Activated naive CD4-positive, alpha-beta T cell treated with anti-CD3 and anti-CD28 coated beads for 36 hours (primary cell): ENCODE measurements at regions not wholly inside any gene's neighbourhood (a gene's known extent, or its start where the extent isn't known, plus 50 kb on each side); places are given as distances from the start of the nearest gene placed in this dataset.
"Not testable (repeated sequence)": the region's sequence is repeated elsewhere in the genome, so short reads cannot be mapped to it uniquely, and the experiment has no call there.

ENCODE experiments used
- CTCF ChIA-PET: fragments of 350-600 bp; sonication (Branson Sonifier 250); formaldehyde crosslinking; loops from one replicate; lab custom pipeline; 2021; ENCODE audit warnings: antibody characterized with exemption; lab: Charles Lee
- DNase-seq: peaks from one replicate; pipeline ENCODE4 v3.0.0-alpha.2; 2020
- H3K27ac Mint-ChIP-seq: one replicate; pipeline ENCODE4 v1.8.0; 2021; ENCODE audit warnings: mild to moderate bottlenecking, mixed read lengths
- H3K27me3 Mint-ChIP-seq: one replicate; pipeline ENCODE4 v1.8.0; 2021; ENCODE audit warnings: low read depth, mixed read lengths
- H3K36me3 Mint-ChIP-seq: one replicate; pipeline ENCODE4 v1.8.0; 2021; ENCODE audit warnings: low read depth, mixed read lengths
- H3K4me1 Mint-ChIP-seq: one replicate; pipeline ENCODE4 v1.8.0; 2021; ENCODE audit warnings: low read depth, mixed read lengths
- H3K4me3 Mint-ChIP-seq: one replicate; pipeline ENCODE4 v1.8.0; 2021; ENCODE audit warnings: mild to moderate bottlenecking, moderate library complexity, mixed read lengths
- H3K9me3 Mint-ChIP-seq: one replicate; pipeline ENCODE4 v1.8.0; 2021; ENCODE audit warnings: mixed read lengths
- intact Hi-C: fragments of 100-400 bp; cut with micrococcal nuclease; formaldehyde crosslinking; loops from one replicate; pipeline ENCODE4 v1.15.1; 2023

DNA sequence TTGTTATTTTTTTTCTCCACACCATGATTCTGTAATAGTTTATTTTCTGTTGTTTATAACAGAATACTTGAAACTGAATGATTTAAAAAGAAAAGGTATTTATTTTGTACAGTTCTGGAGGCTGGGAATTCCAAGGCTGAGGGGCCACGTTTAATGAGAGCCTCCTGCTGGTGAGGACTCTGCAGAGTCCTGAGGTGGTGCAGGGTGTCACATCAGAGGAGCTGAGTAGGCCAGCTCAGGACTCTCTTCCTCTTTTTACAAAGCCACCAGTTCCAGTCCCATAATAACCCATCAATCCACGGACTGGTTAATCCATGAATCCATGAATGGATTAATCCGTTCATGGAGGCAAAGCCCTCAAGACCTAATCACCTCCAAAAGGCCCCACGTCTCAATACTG lies 71.6 kb downstream of the TFAP2A start:
- intact Hi-C loops, result no loop called here
- no peak overlapping the region for H3K27ac Mint-ChIP-seq
- no peaks in the 10 kb centered on the region for H3K4me1 Mint-ChIP-seq
- H3K4me3 Mint-ChIP-seq, result no peak overlapping the region
- no peaks in the 10 kb centered on the region for H3K36me3 Mint-ChIP-seq
- DNase-seq, result no peak
- no peaks in the 10 kb centered on the region for H3K9me3 Mint-ChIP-seq
- CTCF ChIA-PET, result no interaction called here
- H3K27me3 Mint-ChIP-seq, result peaks cover 3% of the 10 kb centered on the region

DNA sequence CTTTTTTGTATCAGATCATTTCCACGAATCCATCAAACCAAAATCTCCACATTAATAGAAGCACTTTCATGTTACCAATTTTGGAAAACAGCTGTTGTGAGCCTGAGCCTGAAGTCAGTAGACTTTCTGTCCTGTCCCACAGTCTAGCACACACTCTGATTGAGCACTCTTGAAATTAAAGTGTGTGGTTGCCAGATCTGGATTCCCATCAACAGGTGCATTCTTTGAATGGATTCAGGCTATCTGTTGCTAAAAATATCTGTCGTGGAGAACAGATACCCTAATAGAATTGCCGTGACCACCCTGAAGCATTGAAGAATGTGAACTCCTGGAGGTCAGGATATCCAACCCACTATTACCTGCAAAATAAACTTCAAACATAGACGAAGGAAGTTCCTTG lies 73.3 kb downstream of the TFAP2A start:
- CTCF ChIA-PET, result no interaction called here

DNA sequence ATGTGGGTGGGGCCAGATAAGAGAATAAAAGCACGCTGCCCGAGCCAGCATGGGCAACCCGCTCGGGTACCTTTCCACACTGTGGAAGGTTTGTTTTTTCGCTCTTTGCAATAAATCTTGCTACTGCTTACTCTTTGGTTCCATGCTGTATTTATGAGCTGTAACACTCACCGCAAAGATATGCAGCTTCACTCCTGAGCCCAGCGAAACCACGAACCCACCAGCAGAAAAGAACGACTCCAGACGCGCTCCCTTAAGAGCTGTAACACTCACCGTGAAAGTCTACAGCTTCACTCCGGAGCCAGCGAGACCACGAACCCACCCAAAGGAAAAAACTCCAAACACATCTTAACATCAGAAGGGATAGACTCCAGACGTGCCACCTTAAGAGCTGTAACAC lies 76.7 kb downstream of the TFAP2A start:
- Mint-ChIP-seq H3K9me3 (no peaks in the 10 kb centered on the region), H3K27me3 (peaks cover 3% of the 10 kb centered on the region), H3K4me3 (no peak overlapping the region), H3K27ac (no peak overlapping the region), H3K36me3 (no peaks in the 10 kb centered on the region), H3K4me1 (no peaks in the 10 kb centered on the region)
- intact Hi-C loops, result no loop called here
- CTCF ChIA-PET, result no interaction called here
- no peak for DNase-seq

More for the DNA sequence above, 73.3 kb downstream of the TFAP2A start:
- Mint-ChIP-seq H3K4me1 (no peaks in the 10 kb centered on the region), H3K27me3 (peaks cover 3% of the 10 kb centered on the region), H3K9me3 (no peaks in the 10 kb centered on the region), H3K36me3 (no peaks in the 10 kb centered on the region), H3K4me3 (no peak overlapping the region), H3K27ac (no peak overlapping the region)
- intact Hi-C loops, result no loop called here
- DNase-seq, result no peak

DNA sequence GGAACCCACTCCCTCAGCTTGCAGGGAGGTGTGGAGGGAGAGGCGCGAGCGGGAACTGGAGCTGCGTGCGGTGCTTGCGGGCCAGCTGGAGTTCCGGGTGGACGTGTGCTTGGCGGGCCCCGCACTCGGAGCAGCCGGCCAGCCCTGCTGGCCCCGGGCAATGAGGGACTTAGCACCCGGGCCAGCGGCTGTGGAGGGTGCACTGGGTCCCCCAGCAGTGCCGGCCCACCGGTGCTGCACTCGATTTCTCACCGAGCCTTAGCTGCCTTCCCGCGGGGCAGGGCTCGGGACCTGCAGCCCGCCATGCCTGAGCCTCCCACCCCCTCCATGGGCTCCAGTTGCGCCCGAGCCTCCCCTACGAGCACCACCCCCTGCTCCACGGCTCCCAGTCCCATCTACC lies 77.5 kb downstream of the TFAP2A start:
- H3K4me1 Mint-ChIP-seq, H3K36me3 Mint-ChIP-seq, H3K27ac Mint-ChIP-seq, H3K4me3 Mint-ChIP-seq, DNase-seq, intact Hi-C loops, H3K27me3 Mint-ChIP-seq, CTCF ChIA-PET, H3K9me3 Mint-ChIP-seq: not testable (repeated sequence)

DNA sequence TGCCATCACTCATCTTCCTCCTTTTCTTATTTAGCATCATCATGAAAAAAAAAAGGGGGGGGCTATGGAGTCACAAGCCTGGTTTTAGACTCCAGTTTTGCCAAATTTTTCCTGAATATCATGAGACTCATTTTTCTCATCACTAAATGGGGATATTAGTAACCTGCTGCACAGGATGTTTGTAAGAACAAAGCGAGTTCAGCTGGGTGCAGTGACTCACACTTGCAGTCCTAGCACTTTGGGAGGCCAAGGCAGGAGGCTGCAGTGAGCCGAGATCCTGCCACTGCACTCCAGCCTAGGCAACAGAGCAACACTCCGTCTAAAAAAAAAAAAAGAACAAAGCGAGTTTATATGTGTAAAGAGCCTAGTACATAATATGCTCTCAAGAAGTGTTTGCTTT lies 82.8 kb downstream of the TFAP2A start:
- Mint-ChIP-seq H3K27me3 (no peaks in the 10 kb centered on the region), H3K27ac (no peak overlapping the region), H3K9me3 (no peaks in the 10 kb centered on the region), H3K4me3 (no peak overlapping the region), H3K36me3 (no peaks in the 10 kb centered on the region), H3K4me1 (no peaks in the 10 kb centered on the region)
- no peak for DNase-seq
- CTCF ChIA-PET, result no interaction called here
- intact Hi-C loops, result no loop called here

DNA sequence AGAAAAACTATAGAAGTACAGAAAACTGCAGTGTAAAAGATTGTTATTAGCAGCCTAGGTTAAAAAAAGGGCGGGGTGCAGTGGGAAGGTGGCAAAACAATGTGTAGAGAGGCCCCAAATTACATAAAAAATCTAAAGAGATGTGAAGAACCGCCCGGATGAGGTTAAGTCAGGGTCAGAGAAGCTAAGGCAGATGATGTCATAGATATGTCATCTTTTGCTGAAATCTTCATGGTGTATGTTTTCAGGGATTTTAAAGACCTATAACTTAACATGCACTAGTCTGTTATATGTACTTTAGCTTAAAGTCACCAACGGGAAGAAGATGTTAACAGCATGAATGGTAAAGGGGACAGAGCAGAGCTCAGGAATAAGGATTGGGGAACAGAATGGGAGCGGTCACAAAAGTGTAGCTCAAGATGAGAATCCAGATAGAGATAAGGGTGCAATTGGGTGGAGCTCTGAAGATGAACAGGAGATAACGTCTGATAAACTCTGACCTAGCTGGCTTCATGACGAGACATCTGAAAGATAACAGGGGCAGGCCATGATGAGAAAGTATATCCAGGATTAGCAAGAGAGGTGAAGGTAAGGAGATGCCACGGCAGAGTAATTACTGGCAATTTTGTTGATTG lies 83.4 kb downstream of the TFAP2A start:
- CTCF ChIA-PET, result interaction anchor here (0.6 kb wide), 1 partner anchor 1090 kb away, joined by 3 read pairs; no protein-coding TSS in a partner anchor

DNA sequence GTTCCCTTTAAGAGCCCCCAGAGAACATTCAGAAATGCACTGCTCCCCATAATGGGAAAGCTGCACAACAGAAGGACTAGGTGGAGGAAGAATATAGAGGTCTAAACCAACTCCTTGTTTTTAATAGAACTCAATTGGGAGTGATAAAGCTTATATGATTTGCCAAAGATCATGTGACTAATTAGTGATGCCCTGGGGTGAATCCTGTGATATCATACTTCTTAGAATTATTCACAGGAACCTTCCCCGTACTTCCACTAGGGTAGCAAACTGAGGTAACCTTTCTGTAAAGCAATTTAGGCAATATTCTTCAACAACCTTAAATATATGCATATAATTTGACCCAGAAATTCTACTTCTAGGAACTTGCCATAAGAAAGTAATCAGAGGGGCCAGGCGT lies 84.4 kb downstream of the TFAP2A start:
- no peaks in the 10 kb centered on the region for H3K9me3 Mint-ChIP-seq
- DNase-seq, result no peak
- no peaks in the 10 kb centered on the region for H3K36me3 Mint-ChIP-seq
- no peaks in the 10 kb centered on the region for H3K4me1 Mint-ChIP-seq
- H3K4me3 Mint-ChIP-seq, result no peak overlapping the region
- CTCF ChIA-PET, result no interaction called here
- no peaks in the 10 kb centered on the region for H3K27me3 Mint-ChIP-seq
- intact Hi-C loops, result no loop called here
- H3K27ac Mint-ChIP-seq, result no peak overlapping the region

More for the DNA sequence above, 83.4 kb downstream of the TFAP2A start:
- Mint-ChIP-seq H3K4me1 (no peaks in the 10 kb centered on the region), H3K27ac (no peak overlapping the region), H3K27me3 (no peaks in the 10 kb centered on the region), H3K9me3 (no peaks in the 10 kb centered on the region), H3K36me3 (no peaks in the 10 kb centered on the region), H3K4me3 (no peak overlapping the region)
- intact Hi-C loops, result no loop called here
- DNase-seq, result no peak

DNA sequence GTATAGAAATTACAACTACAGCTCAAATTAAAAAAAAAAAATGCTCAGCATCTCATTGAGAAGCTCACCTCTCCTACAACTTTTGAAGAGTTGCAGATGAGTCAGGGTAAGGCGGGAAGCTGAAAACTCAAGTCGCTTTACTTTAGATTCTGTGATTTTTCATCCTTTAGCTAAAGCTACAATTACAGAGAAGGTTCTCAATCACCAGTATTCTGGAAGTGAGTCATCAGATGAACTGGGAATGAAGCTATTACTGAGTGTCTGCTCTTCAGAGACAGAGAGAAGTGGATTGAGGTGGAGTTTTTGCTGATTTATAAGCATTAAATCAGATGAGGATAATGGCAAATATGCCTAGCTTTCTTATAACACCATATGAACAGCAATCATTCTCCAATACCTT lies 91.9 kb downstream of the TFAP2A start:
- Mint-ChIP-seq H3K27ac (no peak overlapping the region), H3K4me1 (no peaks in the 10 kb centered on the region), H3K36me3 (no peaks in the 10 kb centered on the region), H3K4me3 (no peak overlapping the region), H3K27me3 (peaks cover 3% of the 10 kb centered on the region), H3K9me3 (no peaks in the 10 kb centered on the region)
- intact Hi-C loops, result no loop called here
- CTCF ChIA-PET, result interaction anchor here (0.7 kb wide), 1 partner anchor 21 kb away, joined by 3 read pairs; no protein-coding TSS in a partner anchor
- DNase-seq, result no peak

DNA sequence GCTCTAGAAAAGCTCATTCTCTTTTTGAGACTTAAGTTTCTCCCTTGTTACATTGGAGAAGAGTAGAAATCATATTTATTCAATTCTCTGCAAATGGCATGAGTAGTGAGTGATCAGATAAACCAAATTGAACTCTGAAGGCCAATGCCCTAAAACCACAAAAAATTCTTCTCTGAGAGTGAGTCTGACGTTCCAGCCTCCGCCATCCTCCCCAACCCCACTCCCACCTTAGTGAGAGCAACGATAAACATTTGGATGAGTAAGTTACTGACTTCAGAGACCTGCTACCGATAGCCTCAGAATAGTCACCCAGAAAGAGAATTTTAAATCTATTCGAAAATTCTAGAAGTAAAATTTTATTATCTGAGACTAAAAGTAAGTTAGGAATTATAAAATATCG lies 94.6 kb downstream of the TFAP2A start:
- Mint-ChIP-seq H3K4me1 (no peaks in the 10 kb centered on the region), H3K9me3 (no peaks in the 10 kb centered on the region), H3K27ac (no peak overlapping the region), H3K36me3 (no peaks in the 10 kb centered on the region), H3K4me3 (no peak overlapping the region), H3K27me3 (peaks cover 8% of the 10 kb centered on the region)
- intact Hi-C loops, result no loop called here
- CTCF ChIA-PET, result no interaction called here
- no peak for DNase-seq

DNA sequence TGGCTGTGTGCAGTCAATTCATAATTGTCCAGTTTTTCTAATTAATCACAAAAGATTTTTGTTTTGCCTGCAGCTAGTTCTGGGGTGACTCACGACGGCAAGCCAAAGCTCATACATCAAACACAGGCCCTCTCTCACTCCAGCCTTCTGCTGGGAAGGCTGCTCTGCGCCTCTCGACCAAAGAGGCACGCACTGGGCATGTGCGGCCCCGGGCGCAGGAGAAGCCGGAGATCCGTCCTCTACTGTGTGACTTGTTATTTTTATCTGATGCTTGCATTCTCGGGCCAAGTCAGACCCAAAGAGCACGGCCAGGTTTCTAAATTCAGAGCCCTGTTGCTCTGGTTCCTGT lies 98.5 kb downstream of the TFAP2A start:
- intact Hi-C loops, result no loop called here

DNA sequence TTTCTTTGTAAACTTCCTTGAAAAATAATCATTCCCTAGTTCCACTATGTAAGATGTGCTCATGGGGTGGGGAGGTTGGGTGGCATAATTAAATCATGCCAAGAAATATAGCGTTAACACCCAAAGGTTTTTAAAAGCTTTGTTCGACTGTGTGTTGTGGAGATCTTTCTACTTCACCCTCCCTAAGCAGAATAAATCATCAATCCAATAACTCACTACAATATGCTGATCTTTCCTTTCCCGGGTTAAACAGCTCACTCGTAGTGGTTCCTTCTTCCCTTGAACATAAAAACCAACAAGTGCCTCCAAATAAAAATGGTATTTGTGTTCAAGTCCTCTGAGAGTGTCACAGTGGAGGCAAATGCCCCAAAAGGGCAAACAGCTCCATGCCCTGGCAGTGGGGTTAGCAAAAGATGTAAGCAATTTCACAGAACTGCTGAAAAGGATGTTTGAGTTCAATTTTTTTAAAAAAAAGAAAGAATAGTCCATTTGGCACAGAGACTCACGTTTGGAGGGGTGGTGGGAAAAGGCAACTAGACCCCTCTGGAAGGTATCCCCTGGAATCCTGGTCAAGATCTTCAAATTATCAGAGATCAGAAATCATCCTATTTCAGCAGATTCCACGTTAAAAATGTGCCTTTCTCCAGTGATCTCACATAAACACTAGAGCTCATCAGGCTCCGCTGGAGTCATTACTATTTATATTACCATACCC lies 99.1 kb downstream of the TFAP2A start:
- no peaks in the 10 kb centered on the region for H3K36me3 Mint-ChIP-seq
- intact Hi-C loops, result no loop called here
- H3K9me3 Mint-ChIP-seq, result no peaks in the 10 kb centered on the region
- no peak overlapping the region for H3K27ac Mint-ChIP-seq
- H3K27me3 Mint-ChIP-seq, result peaks cover 8% of the 10 kb centered on the region
- no peaks in the 10 kb centered on the region for H3K4me1 Mint-ChIP-seq
- H3K4me3 Mint-ChIP-seq, result no peak overlapping the region
- CTCF ChIA-PET, result no interaction called here
- DNase-seq, result no peak

More for the DNA sequence above, 98.5 kb downstream of the TFAP2A start:
- H3K9me3 Mint-ChIP-seq, result no peaks in the 10 kb centered on the region
- DNase-seq, result no peak
- peaks cover 8% of the 10 kb centered on the region for H3K27me3 Mint-ChIP-seq
- no peaks in the 10 kb centered on the region for H3K36me3 Mint-ChIP-seq
- no peaks in the 10 kb centered on the region for H3K4me1 Mint-ChIP-seq
- H3K4me3 Mint-ChIP-seq, result no peak overlapping the region
- H3K27ac Mint-ChIP-seq, result no peak overlapping the region
- CTCF ChIA-PET, result interaction anchor here (0.6 kb wide), 1 partner anchor 80 kb away, joined by 3 read pairs; no protein-coding TSS in a partner anchor

DNA sequence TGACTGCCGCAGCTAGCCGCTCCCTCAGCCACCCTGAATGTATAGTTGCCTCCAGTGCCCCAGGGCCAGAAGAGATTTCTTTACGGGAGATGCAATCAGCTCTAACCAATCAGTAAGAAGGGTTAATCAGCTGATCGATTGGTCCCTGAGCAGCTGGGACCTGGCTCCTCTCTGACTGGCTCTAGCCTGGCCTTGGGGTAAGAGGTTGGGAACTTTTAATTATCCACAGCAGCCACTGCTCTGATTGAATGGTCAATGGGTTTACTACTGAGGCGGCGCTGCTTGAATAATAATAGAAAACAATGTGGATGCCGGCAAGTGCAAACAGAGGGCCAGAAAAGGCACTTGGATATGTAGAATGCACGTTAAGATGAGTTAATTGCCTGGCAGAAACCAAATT lies 99.8 kb downstream of the TFAP2A start:
- no peaks in the 10 kb centered on the region for H3K36me3 Mint-ChIP-seq
- intact Hi-C loops, result no loop called here
- H3K4me3 Mint-ChIP-seq, result no peak overlapping the region
- H3K27ac Mint-ChIP-seq, result no peak overlapping the region
- DNase-seq, result no peak
- CTCF ChIA-PET, result no interaction called here
- H3K27me3 Mint-ChIP-seq, result peaks cover 8% of the 10 kb centered on the region
- no peaks in the 10 kb centered on the region for H3K9me3 Mint-ChIP-seq
- H3K4me1 Mint-ChIP-seq, result no peaks in the 10 kb centered on the region
